Neural cell (in vitro differentiated cells): ENCODE measurements at regions not wholly inside any gene's neighbourhood (a gene's known extent, or its start where the extent isn't known, plus 50 kb on each side); places are given as distances from the start of the nearest gene placed in this dataset.
A peak's percentile ranks its signal among the peaks of the same experiment; 100 is the strongest.

Experiments used
- H2AFZ ChIP-seq: fragments of 200-600, 300-800 bp; sonication (generic), shearing (Covaris generic); 2 replicates; pipeline ENCODE4 v1.6.0; 2014; ENCODE audit warnings: low read depth, mild to moderate bottlenecking, antibody characterized with exemption, low read length, moderate library complexity
- H3F3A ChIP-seq: fragments of 200-600 bp; shearing (Covaris generic); 2 replicates; pipeline ENCODE4 v1.6.1; 2016; ENCODE audit warnings: mild to moderate bottlenecking, moderate library complexity, mixed read lengths, antibody characterized with exemption, low read length; ENCODE audit not compliant: insufficient read depth, poor library complexity, severe bottlenecking
- H3K27ac ChIP-seq: fragments of 200-600, 300-800 bp; sonication (generic), shearing (Covaris generic); 2 replicates; pipeline ENCODE4 v1.5.1; 2014; ENCODE audit warnings: mild to moderate bottlenecking, low read length, moderate library complexity
- H3K27me3 ChIP-seq: fragments of 300-800, 200-600 bp; sonication (generic), shearing (Covaris generic); 2 replicates; pipeline ENCODE4 v1.6.0; 2014; ENCODE audit warnings: mild to moderate bottlenecking, low read depth, low read length, moderate library complexity; ENCODE audit not compliant: insufficient read depth
- H3K36me3 ChIP-seq: fragments of 300-800, 200-600 bp; sonication (generic), shearing (Covaris generic); 2 replicates; pipeline ENCODE4 v1.5.1; 2014; ENCODE audit warnings: mild to moderate bottlenecking, antibody characterized with exemption, low read length, moderate library complexity; ENCODE audit not compliant: insufficient read depth
- H3K4me2 ChIP-seq: fragments of 300-800, 200-600 bp; sonication (generic), shearing (Covaris generic); 2 replicates; pipeline ENCODE4 v1.6.0; 2014; ENCODE audit warnings: mild to moderate bottlenecking, low read length
- H3K4me3 ChIP-seq: fragments of 300-800, 200-600 bp; sonication (generic), shearing (Covaris generic); 2 replicates; pipeline ENCODE4 v1.5.1; 2014; ENCODE audit warnings: mild to moderate bottlenecking, low read length, moderate library complexity
- H3K79me2 ChIP-seq: fragments of 200-600 bp; shearing (Covaris generic); replicated peaks from 2 replicates; pipeline ENCODE4 v1.6.0; 2014; ENCODE audit warnings: mild to moderate bottlenecking, low read length, moderate library complexity; ENCODE audit not compliant: insufficient read depth
- H3K9ac ChIP-seq: fragments of 300-800, 200-600 bp; sonication (generic), shearing (Covaris generic); 2 replicates; pipeline ENCODE4 v1.6.1; 2016; ENCODE audit warnings: mild to moderate bottlenecking, low read length, mixed read lengths
- H3K9me2 ChIP-seq: fragments of 200-600 bp; shearing (Covaris generic); 2 replicates; pipeline ENCODE4 v1.6.1; 2016; ENCODE audit warnings: mild to moderate bottlenecking, low read length, mixed read lengths; ENCODE audit not compliant: insufficient read depth
- H3K9me3 ChIP-seq: fragments of 200-600, 300-800 bp; sonication (generic), shearing (Covaris generic); 2 replicates; pipeline ENCODE4 v1.6.1; 2016; ENCODE audit warnings: mild to moderate bottlenecking, mixed run types, low read length, moderate library complexity, mixed read lengths
- H4K20me1 ChIP-seq: fragments of 200-600 bp; shearing (Covaris generic); 2 replicates; pipeline ENCODE4 v1.6.1; 2016; ENCODE audit warnings: mild to moderate bottlenecking, mixed run types; ENCODE audit not compliant: insufficient read depth
- CTCF ChIP-seq: fragments of 450-650 bp; IDR thresholded peaks from 2 replicates; pipeline ENCODE4 v1.5.1; 2014; ENCODE audit warnings: antibody characterized with exemption, mild to moderate bottlenecking, moderate library complexity; ENCODE audit not compliant: poor library complexity, severe bottlenecking
- EP300 ChIP-seq: fragments of 450-650 bp; conservative IDR thresholded peaks from 2 replicates; pipeline ENCODE4 v1.6.1; 2014; ENCODE audit warnings: antibody characterized with exemption, mild to moderate bottlenecking, moderate library complexity; ENCODE audit not compliant: poor library complexity, severe bottlenecking
- MXI1 ChIP-seq: fragments of 450-650 bp; conservative IDR thresholded peaks from 2 replicates; pipeline ENCODE4 v1.6.1; 2014; ENCODE audit warnings: antibody characterized with exemption, mild to moderate bottlenecking; ENCODE audit not compliant: poor library complexity, severe bottlenecking
- POLR2AphosphoS5 ChIP-seq: IDR thresholded peaks from 2 replicates; pipeline ENCODE4 v1.6.1; 2012
- REST ChIP-seq: IDR thresholded peaks from 2 replicates; pipeline ENCODE4 v1.6.1; 2012; ENCODE audit warnings: borderline replicate concordance
- SMC3 ChIP-seq: fragments of 450-650 bp; conservative IDR thresholded peaks from 2 replicates; pipeline ENCODE4 v1.6.1; 2014; ENCODE audit warnings: antibody characterized with exemption, mild to moderate bottlenecking, moderate library complexity; ENCODE audit not compliant: poor library complexity
- TAF1 ChIP-seq: IDR thresholded peaks from 2 replicates; pipeline ENCODE4 v1.6.1; 2012; ENCODE audit warnings: low read depth

GRCh38 chr16:8381814-8382213 is 208.5 kb downstream of the TMEM114 start:
- no peaks in the 10 kb centered on the region for H3K36me3 ChIP-seq
- H3F3A ChIP-seq: no peaks in the 10 kb centered on the region
- no peaks in the 10 kb centered on the region for H4K20me1 ChIP-seq
- H2AFZ ChIP-seq: no peak overlapping the region
- no peaks in the 10 kb centered on the region for H3K27me3 ChIP-seq
- no peaks in the 10 kb centered on the region for H3K9me3 ChIP-seq
- H3K4me2 ChIP-seq: no peak overlapping the region
- no peak overlapping the region for H3K27ac ChIP-seq
- no peaks in the 10 kb centered on the region for H3K79me2 ChIP-seq
- H3K9ac ChIP-seq: no peak overlapping the region
- TF ChIP-seq SMC3: no peak
- no peak for TF ChIP-seq CTCF
- TF ChIP-seq TAF1: no peak
- H3K4me3 ChIP-seq: no peak overlapping the region
- no peaks in the 10 kb centered on the region for H3K9me2 ChIP-seq

- no peaks in the 10 kb centered on the region for H3K27me3 ChIP-seq
- no peak overlapping the region for H2AFZ ChIP-seq
- TF ChIP-seq SMC3 (no peak), TAF1 (no peak)
- H3K9ac ChIP-seq: no peak overlapping the region
- no peak overlapping the region for H3K4me2 ChIP-seq
- no peaks in the 10 kb centered on the region for H3K36me3 ChIP-seq
- H3K27ac ChIP-seq: no peak overlapping the region
- no peaks in the 10 kb centered on the region for H4K20me1 ChIP-seq
- no peaks in the 10 kb centered on the region for H3K9me2 ChIP-seq
- no peak overlapping the region for H3K4me3 ChIP-seq
- no peaks in the 10 kb centered on the region for H3F3A ChIP-seq
- H3K79me2 ChIP-seq: no peaks in the 10 kb centered on the region
- H3K9me3 ChIP-seq: no peaks in the 10 kb centered on the region
Observed at GRCh38 chr16:8380311-8380710, 210.0 kb downstream of the TMEM114 start.

- Histone ChIP-seq H3F3A (no peaks in the 10 kb centered on the region), H2AFZ (no peak overlapping the region), H3K4me3 (no peak overlapping the region), H3K27ac (no peak overlapping the region), H3K36me3 (no peaks in the 10 kb centered on the region), H3K9me2 (no peaks in the 10 kb centered on the region), H3K9ac (no peak overlapping the region), H3K27me3 (no peaks in the 10 kb centered on the region), H3K4me2 (no peak overlapping the region), H3K9me3 (no peaks in the 10 kb centered on the region), H4K20me1 (no peaks in the 10 kb centered on the region), H3K79me2 (no peaks in the 10 kb centered on the region)
- TF ChIP-seq MXI1 (no peak), REST (no peak), SMC3 (no peak), EP300 (peak; percentile 67), TAF1 (no peak), POLR2AphosphoS5 (peak; percentile 55)
Observed at GRCh38 chr16:8377864-8378263, 212.4 kb downstream of the TMEM114 start.
